ENCODE measurements at regions not wholly inside any gene's neighbourhood (a gene's known extent, or its start where the extent isn't known, plus 50 kb on each side); places are given as distances from the start of the nearest gene placed in this dataset.
"Not testable (repeated sequence)": the region's sequence is repeated elsewhere in the genome, so short reads cannot be mapped to it uniquely, and the experiment has no call there.

- 95 to 100% methylated on average over 1 to 3 of the region's 3 CpGs for WGBS, 2 experiments (ENCODE audit: insufficient coverage in 2 of 2)
- no peaks in the 10 kb centered on the region for H3K9me3 ChIP-seq (ENCODE audit: control insufficient read depth, low read length)
- H3K4me1 ChIP-seq (ENCODE audit: control insufficient read depth, insufficient read depth, low read length, poor library complexity, severe bottlenecking) = no peaks in the 10 kb centered on the region
Observed at GRCh38 chr1:73327180-73327793, 870.7 kb downstream of the LRRIQ3 start.

GRCh38 chr1:73326663-73327062 is 871.3 kb downstream of the LRRIQ3 start:
- 83 to 94% methylated on average over 4 to 5 of the region's 5 CpGs for WGBS, 2 experiments (ENCODE audit: insufficient coverage in 2 of 2)
- Histone ChIP-seq H3K9me3 (ENCODE audit: control insufficient read depth, low read length) (no peaks in the 10 kb centered on the region), H3K27ac (ENCODE audit: low read depth, low read length, severe bottlenecking) (no peak overlapping the region), H3K4me3 (ENCODE audit: extremely low read depth, insufficient read depth, low read length, poor library complexity, severe bottlenecking) (no peak overlapping the region), H3K36me3 (ENCODE audit: control insufficient read depth, insufficient read depth, low read length) (no peaks in the 10 kb centered on the region), H3K4me1 (ENCODE audit: control insufficient read depth, insufficient read depth, low read length, poor library complexity, severe bottlenecking) (no peaks in the 10 kb centered on the region)

More at GRCh38 chr1:73327180-73327793, 870.7 kb downstream of the LRRIQ3 start:
- Histone ChIP-seq H3K4me3 (ENCODE audit: extremely low read depth, insufficient read depth, low read length, poor library complexity, severe bottlenecking) (no peak overlapping the region), H3K27ac (ENCODE audit: low read depth, low read length, severe bottlenecking) (no peak overlapping the region), H3K36me3 (ENCODE audit: control insufficient read depth, insufficient read depth, low read length) (no peaks in the 10 kb centered on the region)

GRCh38 chr1:73310797-73311381 is 887.1 kb downstream of the LRRIQ3 start:
- Histone ChIP-seq H3K36me3 (ENCODE audit: control insufficient read depth, insufficient read depth, low read length) (no peaks in the 10 kb centered on the region), H3K4me3 (ENCODE audit: extremely low read depth, insufficient read depth, low read length, poor library complexity, severe bottlenecking) (no peak overlapping the region), H3K27ac (ENCODE audit: low read depth, low read length, severe bottlenecking) (no peak overlapping the region), H3K4me1 (ENCODE audit: control insufficient read depth, insufficient read depth, low read length, poor library complexity, severe bottlenecking) (no peaks in the 10 kb centered on the region), H3K9me3 (ENCODE audit: control insufficient read depth, low read length) (no peaks in the 10 kb centered on the region)
- whole genome bisulfite sequencing, 2 experiments (ENCODE audit: insufficient coverage in 2 of 2) = 87 to 94% methylated on average over 3 to 4 of the region's 4 CpGs

- WGBS, 2 experiments (ENCODE audit: insufficient coverage in 2 of 2) = 89 to 90% methylated on average over 1 to 2 of the region's 2 CpGs
- no peak overlapping the region for H3K27ac ChIP-seq (ENCODE audit: low read depth, low read length, severe bottlenecking)
- H3K36me3 ChIP-seq (ENCODE audit: control insufficient read depth, insufficient read depth, low read length) = no peaks in the 10 kb centered on the region
- H3K9me3 ChIP-seq (ENCODE audit: control insufficient read depth, low read length) = no peaks in the 10 kb centered on the region
- no peak overlapping the region for H3K4me3 ChIP-seq (ENCODE audit: extremely low read depth, insufficient read depth, low read length, poor library complexity, severe bottlenecking)
- no peaks in the 10 kb centered on the region for H3K4me1 ChIP-seq (ENCODE audit: control insufficient read depth, insufficient read depth, low read length, poor library complexity, severe bottlenecking)
Observed at GRCh38 chr1:73306899-73307555, 890.9 kb downstream of the LRRIQ3 start.

- no peaks in the 10 kb centered on the region for H3K36me3 ChIP-seq (ENCODE audit: control insufficient read depth, insufficient read depth, low read length)
- H3K27ac ChIP-seq (ENCODE audit: low read depth, low read length, severe bottlenecking) = no peak overlapping the region
- no peak overlapping the region for H3K4me3 ChIP-seq (ENCODE audit: extremely low read depth, insufficient read depth, low read length, poor library complexity, severe bottlenecking)
- H3K9me3 ChIP-seq (ENCODE audit: control insufficient read depth, low read length) = peaks cover 8% of the 10 kb centered on the region
- no peaks in the 10 kb centered on the region for H3K4me1 ChIP-seq (ENCODE audit: control insufficient read depth, insufficient read depth, low read length, poor library complexity, severe bottlenecking)
- 100% methylated on average over 1 of the region's 2 CpGs; no CpG with 5 or more reads in 1 of the 2 experiments for WGBS, 2 experiments (ENCODE audit: insufficient coverage in 2 of 2)
Observed at GRCh38 chr1:73273886-73274285, 924.1 kb downstream of the LRRIQ3 start.

- not testable (repeated sequence) for H3K36me3 ChIP-seq (ENCODE audit: control insufficient read depth, insufficient read depth, low read length); H3K27ac ChIP-seq (ENCODE audit: low read depth, low read length, severe bottlenecking); H3K4me3 ChIP-seq (ENCODE audit: extremely low read depth, insufficient read depth, low read length, poor library complexity, severe bottlenecking); H3K4me1 ChIP-seq (ENCODE audit: control insufficient read depth, insufficient read depth, low read length, poor library complexity, severe bottlenecking); H3K9me3 ChIP-seq (ENCODE audit: control insufficient read depth, low read length)
Observed at GRCh38 chr1:73245196-73245595, 952.8 kb downstream of the LRRIQ3 start.

- Histone ChIP-seq H3K4me1 (ENCODE audit: control insufficient read depth, insufficient read depth, low read length, poor library complexity, severe bottlenecking) (no peaks in the 10 kb centered on the region), H3K4me3 (ENCODE audit: extremely low read depth, insufficient read depth, low read length, poor library complexity, severe bottlenecking) (no peak overlapping the region), H3K9me3 (ENCODE audit: control insufficient read depth, low read length) (peaks cover 5% of the 10 kb centered on the region), H3K36me3 (ENCODE audit: control insufficient read depth, insufficient read depth, low read length) (no peaks in the 10 kb centered on the region), H3K27ac (ENCODE audit: low read depth, low read length, severe bottlenecking) (no peak overlapping the region)
- no CpG with 5 or more reads among the region's 2 CpGs for WGBS, 2 experiments (ENCODE audit: insufficient coverage in 2 of 2)
Observed at GRCh38 chr1:73218995-73219546, 936.7 kb upstream of the NEGR1 start.

GRCh38 chr1:73205294-73205973 is 923.1 kb upstream of the NEGR1 start:
- no peak overlapping the region for H3K27ac ChIP-seq (ENCODE audit: low read depth, low read length, severe bottlenecking)
- no peaks in the 10 kb centered on the region for H3K36me3 ChIP-seq (ENCODE audit: control insufficient read depth, insufficient read depth, low read length)
- 81 to 86% methylated on average over 3 to 4 of the region's 5 CpGs for WGBS, 2 experiments (ENCODE audit: insufficient coverage in 2 of 2)
- no peaks in the 10 kb centered on the region for H3K4me1 ChIP-seq (ENCODE audit: control insufficient read depth, insufficient read depth, low read length, poor library complexity, severe bottlenecking)
- no peak overlapping the region for H3K4me3 ChIP-seq (ENCODE audit: extremely low read depth, insufficient read depth, low read length, poor library complexity, severe bottlenecking)
- H3K9me3 ChIP-seq (ENCODE audit: control insufficient read depth, low read length) = no peaks in the 10 kb centered on the region

GRCh38 chr1:73197972-73198371 is 915.6 kb upstream of the NEGR1 start:
- 100% methylated on average over 1 of the region's 1 CpG; no CpG with 5 or more reads in 1 of the 2 experiments for WGBS, 2 experiments (ENCODE audit: insufficient coverage in 2 of 2)

GRCh38 chr1:73194965-73195364 is 912.6 kb upstream of the NEGR1 start:
- no peaks in the 10 kb centered on the region for H3K9me3 ChIP-seq (ENCODE audit: control insufficient read depth, low read length)
- H3K4me3 ChIP-seq (ENCODE audit: extremely low read depth, insufficient read depth, low read length, poor library complexity, severe bottlenecking) = no peak overlapping the region
- no CpG with 5 or more reads among the region's 1 CpG for WGBS, 2 experiments (ENCODE audit: insufficient coverage in 2 of 2)
- no peaks in the 10 kb centered on the region for H3K4me1 ChIP-seq (ENCODE audit: control insufficient read depth, insufficient read depth, low read length, poor library complexity, severe bottlenecking)
- no peaks in the 10 kb centered on the region for H3K36me3 ChIP-seq (ENCODE audit: control insufficient read depth, insufficient read depth, low read length)
- H3K27ac ChIP-seq (ENCODE audit: low read depth, low read length, severe bottlenecking) = no peak overlapping the region

More at GRCh38 chr1:73197972-73198371, 915.6 kb upstream of the NEGR1 start:
- no peak overlapping the region for H3K4me3 ChIP-seq (ENCODE audit: extremely low read depth, insufficient read depth, low read length, poor library complexity, severe bottlenecking)
- H3K9me3 ChIP-seq (ENCODE audit: control insufficient read depth, low read length) = no peaks in the 10 kb centered on the region
- no peaks in the 10 kb centered on the region for H3K4me1 ChIP-seq (ENCODE audit: control insufficient read depth, insufficient read depth, low read length, poor library complexity, severe bottlenecking)
- H3K27ac ChIP-seq (ENCODE audit: low read depth, low read length, severe bottlenecking) = no peak overlapping the region
- no peaks in the 10 kb centered on the region for H3K36me3 ChIP-seq (ENCODE audit: control insufficient read depth, insufficient read depth, low read length)

All from mesodermal cell (in vitro differentiated cells).